ENCODE measurements at regions not wholly inside any gene's neighbourhood (a gene's known extent, or its start where the extent isn't known, plus 50 kb on each side); places are given as distances from the start of the nearest gene placed in this dataset.
"Not testable (repeated sequence)": the region's sequence is repeated elsewhere in the genome, so short reads cannot be mapped to it uniquely, and the experiment has no call there.

DNA sequence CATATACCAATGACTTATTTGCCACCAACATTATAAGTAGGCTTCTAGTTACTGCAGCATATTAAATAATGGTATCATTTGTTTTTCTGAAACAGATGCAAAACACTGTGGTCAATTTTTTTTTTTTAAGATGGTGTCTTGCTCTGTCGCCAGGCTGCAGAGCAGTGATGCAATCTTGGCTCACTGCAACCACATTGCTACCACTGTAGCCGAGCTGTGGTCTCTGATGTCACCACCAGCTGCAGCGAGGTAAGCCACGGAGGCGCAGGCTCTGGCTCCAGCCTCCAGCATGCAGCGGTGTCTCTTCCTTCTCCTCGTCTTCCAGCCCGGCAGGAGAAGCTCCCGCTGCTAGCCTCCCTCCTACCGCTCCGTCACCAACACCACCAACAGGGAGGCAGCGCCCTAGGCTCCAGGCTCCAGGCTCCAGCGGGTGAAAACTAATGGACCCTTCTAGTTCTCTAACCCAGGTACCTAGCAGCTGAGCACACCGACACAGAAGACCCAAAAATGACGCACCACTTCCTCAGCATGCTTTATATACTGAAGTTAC lies 840.8 kb downstream of the SPATA31A1 start:
- not testable (repeated sequence) for H3K27ac Mint-ChIP-seq; H3K27me3 Mint-ChIP-seq (ENCODE audit: low read depth); H3K36me3 Mint-ChIP-seq; H3K9me3 Mint-ChIP-seq; H3K4me1 Mint-ChIP-seq; DNase-seq (ENCODE audit: low spot score in 2 of 2, unreplicated experiment in 2 of 2); H3K4me3 Mint-ChIP-seq

DNA sequence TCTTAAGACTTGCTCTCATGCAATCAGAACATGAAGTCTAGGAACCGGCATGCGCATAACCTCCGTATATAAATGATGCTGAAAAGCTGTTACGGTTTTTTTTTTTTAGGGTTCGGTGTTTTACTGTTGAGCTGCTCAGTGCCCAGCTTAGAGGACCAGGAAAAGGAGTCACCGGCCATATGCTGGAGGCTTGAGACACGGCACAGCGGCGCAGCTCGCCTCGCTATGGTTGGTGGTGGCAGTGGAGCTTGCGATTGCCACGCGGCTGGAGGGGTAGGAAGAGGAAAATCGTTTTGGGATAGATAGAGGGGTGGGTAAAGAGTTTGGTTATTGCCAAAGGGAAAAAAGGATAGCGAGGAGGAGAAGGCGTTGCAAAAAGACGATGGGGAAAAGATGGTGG lies 841.3 kb downstream of the SPATA31A1 start:
- H3K36me3 Mint-ChIP-seq; H3K27me3 Mint-ChIP-seq (ENCODE audit: low read depth); H3K4me3 Mint-ChIP-seq: not testable (repeated sequence)

DNA sequence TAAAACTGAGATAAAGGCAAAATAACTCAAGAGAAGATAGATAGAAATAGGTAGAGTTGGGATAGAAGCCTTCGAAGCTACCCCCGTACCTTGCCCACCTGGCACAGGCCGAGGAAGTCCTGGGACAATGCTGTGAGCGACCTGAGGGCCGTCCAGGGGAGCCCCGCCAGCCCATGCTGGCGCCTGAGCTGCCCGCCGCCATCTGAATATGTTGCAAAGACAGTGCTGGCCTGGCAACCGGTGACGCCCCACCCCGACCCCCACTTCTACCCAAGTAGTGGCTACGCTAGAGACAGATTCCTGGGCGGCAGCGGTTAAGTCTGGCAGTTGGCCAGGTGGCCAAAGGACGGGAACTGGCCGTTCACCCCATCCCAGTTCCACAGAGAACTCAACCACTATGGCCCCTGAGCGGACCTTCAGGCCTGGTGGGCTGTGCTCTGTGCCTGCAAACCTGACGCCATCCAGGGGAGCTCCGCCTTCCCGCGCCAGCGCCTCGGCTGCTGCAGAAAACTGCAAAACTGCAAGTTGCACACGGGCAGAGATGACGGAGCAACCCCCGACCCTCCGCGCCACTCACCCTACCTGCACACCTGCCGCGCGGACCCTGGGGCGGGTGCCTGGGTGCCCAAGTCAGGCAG lies 866.2 kb downstream of the SPATA31A1 start:
- not testable (repeated sequence) for H3K9me3 Mint-ChIP-seq; H3K4me3 Mint-ChIP-seq; DNase-seq (ENCODE audit: low spot score in 2 of 2, unreplicated experiment in 2 of 2); H3K27ac Mint-ChIP-seq; H3K27me3 Mint-ChIP-seq (ENCODE audit: low read depth); H3K4me1 Mint-ChIP-seq; H3K36me3 Mint-ChIP-seq

More for the DNA sequence above, 841.3 kb downstream of the SPATA31A1 start:
- DNase-seq (ENCODE audit: low spot score in 2 of 2, unreplicated experiment in 2 of 2); H3K27ac Mint-ChIP-seq; H3K4me1 Mint-ChIP-seq; H3K9me3 Mint-ChIP-seq: not testable (repeated sequence)

DNA sequence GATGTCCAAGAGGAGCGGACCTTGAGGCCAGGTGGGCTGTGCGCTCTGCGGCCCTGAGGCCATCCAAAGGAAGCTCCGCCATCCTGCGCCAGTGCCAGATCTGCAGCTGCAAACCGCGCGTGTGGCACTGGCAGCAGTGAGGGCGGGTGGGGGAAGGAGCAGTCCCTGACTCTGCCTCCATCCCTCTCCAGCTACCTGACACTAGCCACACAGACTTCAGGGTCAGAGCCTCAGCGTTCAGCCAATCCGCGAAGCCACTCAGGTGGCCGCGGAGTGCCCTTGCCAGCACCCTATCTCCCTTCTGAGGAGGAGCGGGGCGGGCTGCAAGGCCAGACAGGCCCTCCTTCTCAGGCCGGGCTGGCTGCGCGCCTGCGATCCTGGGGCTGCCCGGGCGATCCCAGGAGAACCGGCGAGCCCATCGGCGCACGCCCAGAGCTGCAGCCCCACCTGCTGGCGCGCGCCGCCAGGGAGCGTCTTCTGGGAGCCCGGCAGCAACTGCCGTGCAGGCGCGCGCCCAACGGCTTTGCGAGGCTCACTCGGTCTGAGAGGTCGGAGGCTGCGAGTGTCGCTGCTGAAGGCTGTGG lies 867.2 kb downstream of the SPATA31A1 start:
- not testable (repeated sequence) for H3K4me3 Mint-ChIP-seq; H3K27ac Mint-ChIP-seq; H3K9me3 Mint-ChIP-seq; H3K36me3 Mint-ChIP-seq; H3K4me1 Mint-ChIP-seq; H3K27me3 Mint-ChIP-seq (ENCODE audit: low read depth); DNase-seq (ENCODE audit: low spot score in 2 of 2, unreplicated experiment in 2 of 2)

DNA sequence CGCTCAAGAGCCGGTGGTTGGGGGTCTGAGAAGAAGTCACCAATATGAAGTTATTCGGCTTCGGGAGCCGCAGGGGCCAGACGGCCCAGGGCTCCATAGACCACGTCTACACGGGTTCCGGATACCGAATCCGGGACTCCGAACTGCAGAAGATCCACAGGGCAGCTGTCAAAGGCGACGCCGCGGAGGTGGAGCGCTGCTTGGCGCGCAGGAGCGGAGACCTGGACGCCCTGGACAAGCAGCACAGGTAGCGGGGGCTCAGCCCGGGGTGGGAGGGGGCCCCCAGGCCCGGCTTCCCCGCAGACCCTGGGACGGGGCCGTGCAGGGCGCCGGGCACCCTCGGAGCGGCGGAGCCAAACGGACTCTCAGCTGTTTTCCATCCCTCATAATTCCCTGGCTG lies 867.9 kb downstream of the SPATA31A1 start:
- H3K9me3 Mint-ChIP-seq; H3K36me3 Mint-ChIP-seq; H3K27me3 Mint-ChIP-seq (ENCODE audit: low read depth); H3K27ac Mint-ChIP-seq; H3K4me3 Mint-ChIP-seq; H3K4me1 Mint-ChIP-seq: not testable (repeated sequence)
- peak; percentile 8 to 37 for DNase-seq (ENCODE audit: low spot score in 2 of 2, unreplicated experiment in 2 of 2)

All from mesothelial cell of epicardium (in vitro differentiated cells).